ENCODE measurements at regions not wholly inside any gene's neighbourhood (a gene's known extent, or its start where the extent isn't known, plus 50 kb on each side); places are given as distances from the start of the nearest gene placed in this dataset.

DNA sequence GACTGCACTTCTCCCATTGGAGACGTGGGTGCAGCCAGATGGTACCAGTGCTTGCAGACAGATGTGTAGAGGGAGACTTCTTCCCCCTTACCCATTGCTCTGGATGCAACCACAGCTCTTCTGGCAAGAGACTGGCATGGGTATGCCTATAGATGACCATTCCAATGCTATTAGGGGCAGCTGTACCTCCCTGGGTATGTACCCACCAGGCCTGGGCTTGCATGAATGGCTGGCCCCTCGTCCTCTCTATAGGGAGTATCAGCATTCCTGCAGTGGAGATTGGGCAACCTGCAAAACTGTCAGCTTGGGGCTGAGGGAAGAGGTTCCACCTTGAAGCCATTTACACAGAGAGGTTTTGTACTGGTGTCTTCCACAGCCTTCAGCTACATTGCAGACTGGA lies 57.6 kb upstream of the FXR1 start:
- Histone ChIP-seq H3K9me3 (ENCODE audit: low read length) (no peaks in the 10 kb centered on the region), H2AFZ (ENCODE audit: low read length) (no peak overlapping the region)
- DNase-seq, result no peak

DNA sequence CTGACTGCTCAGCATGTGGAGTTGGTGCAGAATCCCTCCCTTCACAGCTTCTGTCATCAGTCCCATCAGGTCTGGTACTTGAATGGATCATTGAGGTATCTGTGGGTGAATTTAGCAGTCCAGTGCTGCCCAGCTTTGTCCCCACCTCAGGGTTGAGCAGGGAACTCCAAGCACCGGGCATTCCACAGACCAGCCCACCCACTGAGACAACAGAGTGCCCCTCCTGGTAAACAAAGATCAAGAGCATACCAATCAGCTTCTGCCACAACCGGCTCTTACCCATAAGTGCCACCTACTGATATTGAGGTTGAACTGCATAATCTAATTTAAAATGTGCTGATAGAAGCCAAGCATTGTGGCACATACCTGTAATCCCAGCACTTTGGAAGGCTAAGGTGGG lies 57.1 kb upstream of the FXR1 start:
- Histone ChIP-seq H3K27me3 (ENCODE audit: low read length) (no peaks in the 10 kb centered on the region), H4K20me1 (ENCODE audit: insufficient read depth, low read depth, low read length) (no peaks in the 10 kb centered on the region), H3K36me3 (ENCODE audit: insufficient read depth, low read length) (no peaks in the 10 kb centered on the region), H3K4me2 (ENCODE audit: low read depth, low read length, poor library complexity, severe bottlenecking) (no peak overlapping the region), H2AFZ (ENCODE audit: low read length) (no peak overlapping the region), H3K27ac (ENCODE audit: low read length) (no peak overlapping the region), H3K4me3 (ENCODE audit: low read length) (no peak overlapping the region), H3K9ac (ENCODE audit: low read length) (no peak overlapping the region), H3K79me2 (ENCODE audit: low read length) (no peaks in the 10 kb centered on the region), H3K9me3 (ENCODE audit: low read length) (no peaks in the 10 kb centered on the region), H3K9me2 (replicated peaks; ENCODE audit: insufficient read depth, low read length) (no peaks in the 10 kb centered on the region), H3K4me1 (ENCODE audit: low read length) (no peaks in the 10 kb centered on the region)
- peak; percentile 57 for DNase-seq

More for the DNA sequence above, 57.6 kb upstream of the FXR1 start:
- Histone ChIP-seq H3K79me2 (ENCODE audit: low read length) (no peaks in the 10 kb centered on the region), H4K20me1 (ENCODE audit: insufficient read depth, low read depth, low read length) (no peaks in the 10 kb centered on the region), H3K4me1 (ENCODE audit: low read length) (no peaks in the 10 kb centered on the region), H3K27ac (ENCODE audit: low read length) (no peak overlapping the region), H3K9me2 (replicated peaks; ENCODE audit: insufficient read depth, low read length) (no peaks in the 10 kb centered on the region), H3K36me3 (ENCODE audit: insufficient read depth, low read length) (no peaks in the 10 kb centered on the region), H3K4me2 (ENCODE audit: low read depth, low read length, poor library complexity, severe bottlenecking) (no peak overlapping the region), H3K27me3 (ENCODE audit: low read length) (no peaks in the 10 kb centered on the region), H3K4me3 (ENCODE audit: low read length) (no peak overlapping the region), H3K9ac (ENCODE audit: low read length) (no peak overlapping the region)

DNA sequence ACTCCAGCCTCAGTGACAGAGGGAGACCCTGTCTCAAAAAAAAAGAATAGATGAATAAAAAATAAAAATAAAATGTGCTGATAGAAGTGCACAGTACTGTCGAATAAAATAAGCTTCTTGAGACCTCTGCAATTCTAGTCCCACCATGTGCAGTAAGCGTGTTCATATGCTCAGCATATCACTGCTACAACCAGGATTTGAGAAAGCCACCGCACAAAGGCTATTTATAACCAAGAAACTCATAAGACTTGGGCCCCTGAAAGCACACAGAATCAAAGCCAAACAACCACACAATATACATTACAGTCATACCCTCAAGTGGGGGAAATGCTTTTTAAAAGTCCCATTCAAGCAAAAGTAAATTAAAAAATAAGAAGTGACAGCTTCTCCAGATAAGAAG lies 56.5 kb upstream of the FXR1 start:
- Histone ChIP-seq H3K27me3 (ENCODE audit: low read length) (no peaks in the 10 kb centered on the region), H4K20me1 (ENCODE audit: insufficient read depth, low read depth, low read length) (no peaks in the 10 kb centered on the region), H3K4me1 (ENCODE audit: low read length) (no peaks in the 10 kb centered on the region), H3K27ac (ENCODE audit: low read length) (no peak overlapping the region), H3K79me2 (ENCODE audit: low read length) (no peaks in the 10 kb centered on the region), H3K36me3 (ENCODE audit: insufficient read depth, low read length) (no peaks in the 10 kb centered on the region), H3K9me3 (ENCODE audit: low read length) (no peaks in the 10 kb centered on the region), H3K9ac (ENCODE audit: low read length) (no peak overlapping the region), H3K9me2 (replicated peaks; ENCODE audit: insufficient read depth, low read length) (no peaks in the 10 kb centered on the region), H3K4me2 (ENCODE audit: low read depth, low read length, poor library complexity, severe bottlenecking) (no peak overlapping the region), H2AFZ (ENCODE audit: low read length) (no peak overlapping the region), H3K4me3 (ENCODE audit: low read length) (no peak overlapping the region)
- DNase-seq, result no peak

DNA sequence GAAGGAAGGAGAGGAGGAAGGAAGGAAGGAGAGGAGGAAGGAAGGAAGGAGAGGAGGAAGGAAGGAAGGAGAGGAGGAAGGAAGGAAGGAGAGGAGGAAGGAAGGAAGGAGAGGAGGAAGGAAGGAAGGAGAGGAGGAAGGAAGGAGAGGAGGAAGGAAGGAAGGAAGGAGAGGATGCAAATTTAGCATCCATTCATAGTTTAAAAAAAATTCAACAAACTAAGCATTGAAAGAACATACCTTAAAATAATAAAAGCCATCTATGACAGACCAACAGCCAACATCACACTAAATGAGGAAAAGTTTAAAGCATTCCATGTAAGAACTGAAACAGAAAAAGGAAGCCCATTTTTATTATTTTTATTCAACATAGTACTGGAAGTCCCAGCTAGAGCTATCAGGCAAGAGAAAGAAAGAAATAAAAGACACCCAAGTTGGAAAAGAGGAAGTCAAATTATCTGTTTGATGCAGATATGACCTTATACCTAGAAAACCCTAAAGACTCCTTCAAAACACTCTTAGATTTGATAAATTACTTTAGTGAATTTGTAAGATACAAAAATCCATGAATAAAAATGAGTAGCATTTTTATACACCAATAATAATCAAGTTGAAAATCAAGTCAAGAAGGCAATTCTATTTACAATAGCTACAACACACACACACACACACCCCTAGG lies 52.2 kb upstream of the FXR1 start:
- Histone ChIP-seq H3K4me3 (ENCODE audit: low read length) (no peak overlapping the region), H3K27ac (ENCODE audit: low read length) (no peak overlapping the region), H2AFZ (ENCODE audit: low read length) (no peak overlapping the region), H3K9me2 (replicated peaks; ENCODE audit: insufficient read depth, low read length) (no peaks in the 10 kb centered on the region), H3K27me3 (ENCODE audit: low read length) (no peaks in the 10 kb centered on the region), H3K36me3 (ENCODE audit: insufficient read depth, low read length) (no peaks in the 10 kb centered on the region), H3K4me2 (ENCODE audit: low read depth, low read length, poor library complexity, severe bottlenecking) (no peak overlapping the region), H3K9me3 (ENCODE audit: low read length) (no peaks in the 10 kb centered on the region), H3K9ac (ENCODE audit: low read length) (no peak overlapping the region), H3K79me2 (ENCODE audit: low read length) (no peaks in the 10 kb centered on the region), H4K20me1 (ENCODE audit: insufficient read depth, low read depth, low read length) (no peaks in the 10 kb centered on the region), H3K4me1 (ENCODE audit: low read length) (no peaks in the 10 kb centered on the region)
- no peak for DNase-seq

Measured in Karpas-422 (cell line).